HepG2 (cell line): ENCODE measurements at regions not wholly inside any gene's neighbourhood (a gene's known extent, or its start where the extent isn't known, plus 50 kb on each side); places are given as distances from the start of the nearest gene placed in this dataset.

Experiments used
- ATAC-seq: fragments of 200-7000 bp; cut with Tn5 transposase; 3 replicates; pipeline ENCODE4 v1.9.1; 2020; ENCODE audit warnings: mild to moderate bottlenecking, moderate library complexity
- BruUV-seq: library from RNA; stranded (reverse); fragments of 400-500 nt; replicated peaks from 2 replicates; lab custom pipeline; 2021; lab: Mats Ljungman, UMichigan
- CTCF ChIA-PET: fragments of 300-600 bp; formaldehyde crosslinking; extraction: SDS; loops from one replicate; lab custom pipeline; 2021; ENCODE audit warnings: low total read pairs, inconsistent platforms, low intra/inter-chr PET ratio; lab: Yijun Ruan, JAX
- POLR2A ChIA-PET: fragments of 350-600 bp; sonication (Branson Sonifier 250); formaldehyde crosslinking; loops from one replicate; lab custom pipeline; 2020; ENCODE audit warnings: antibody characterized with exemption, inconsistent platforms; lab: Yijun Ruan, JAX
- DNase-seq: peaks from one replicate; pipeline ENCODE4 v3.0.0-alpha.2; 2015; ENCODE audit warnings: low spot score
- FAIRE-seq: peaks from 3 replicates; lab custom pipeline; 2011; peaks lifted over from hg19 to GRCh38; lab: Jason Lieb, UNC
- H2AFZ ChIP-seq: one replicate; pipeline ENCODE4 v1.6.1; 2011; ENCODE audit warnings: low read length, inconsistent platforms
- H3K27ac ChIP-seq: fragments of 300-600 bp; 3 replicates; pipeline ENCODE4 v1.8.0; 2011; ENCODE audit warnings: mixed run types, mild to moderate bottlenecking, mixed read lengths, low read length, inconsistent platforms; ENCODE audit not compliant: insufficient read depth; ENCODE audit errors: extremely low read length
- H3K27me3 ChIP-seq, 2 experiments: fragments of 200-600 bp in 1 of 2; 2 replicates in 1 of 2; 3 replicates in 1 of 2; pipeline versions ENCODE4 v1.6.0 to v1.8.0; 2011; ENCODE audit warnings: low read length in 2 of 2, mild to moderate bottlenecking in 2 of 2, moderate library complexity in 2 of 2, inconsistent platforms in 1 of 2; ENCODE audit not compliant: insufficient read depth in 2 of 2, control insufficient read depth in 1 of 2
- H3K36me3 ChIP-seq, 2 experiments: fragments of 200-600 bp in 1 of 2; replicated peaks in 1 of 2; 2 replicates in 1 of 2; 3 replicates in 1 of 2; pipeline versions ENCODE4 v1.5.1 to v1.8.0; 2011; ENCODE audit warnings: low read length in 2 of 2, inconsistent platforms in 1 of 2; ENCODE audit not compliant: insufficient read depth in 2 of 2, control insufficient read depth in 1 of 2
- H3K4me1 ChIP-seq: 2 replicates; pipeline ENCODE4 v1.5.1; 2012; ENCODE audit warnings: low read length, inconsistent platforms; ENCODE audit not compliant: insufficient read depth
- H3K4me2 ChIP-seq: 2 replicates; pipeline ENCODE4 v1.6.0; 2011; ENCODE audit warnings: low read depth, low read length, inconsistent platforms
- H3K4me3 ChIP-seq, 3 experiments: fragments of 200-600 bp in 1 of 3; sonication (generic), shearing (Covaris generic) in 1 of 3; replicated peaks in 1 of 3; 2 replicates each; pipeline ENCODE4 v1.5.1; 2011 to 2016; ENCODE audit warnings: low read length in 3 of 3, inconsistent platforms in 2 of 3, low read depth in 2 of 3, mild to moderate bottlenecking in 2 of 3, control low read depth in 1 of 3, mixed read lengths in 1 of 3; ENCODE audit not compliant: insufficient read depth in 1 of 3
- H3K79me2 ChIP-seq: one replicate; pipeline ENCODE4 v1.6.1; 2011; ENCODE audit warnings: low read length, inconsistent platforms; ENCODE audit not compliant: insufficient read depth
- H3K9ac ChIP-seq: 2 replicates; pipeline ENCODE4 v1.6.0; 2011; ENCODE audit warnings: mild to moderate bottlenecking, low read depth, low read length, inconsistent platforms; ENCODE audit not compliant: insufficient read depth
- H3K9me3 ChIP-seq: 2 replicates; pipeline ENCODE4 v1.5.1; 2012; ENCODE audit warnings: mild to moderate bottlenecking, low read length
- H4K20me1 ChIP-seq: 2 replicates; pipeline ENCODE4 v1.6.0; 2011; ENCODE audit warnings: inconsistent platforms, mild to moderate bottlenecking, low read length, moderate library complexity; ENCODE audit not compliant: insufficient read depth
- ARNT2 ChIP-seq: sonication (generic); formaldehyde crosslinking; IDR thresholded peaks from 2 replicates; pipeline ENCODE4 v1.8.0; 2022; ENCODE audit warnings: mild to moderate bottlenecking, low read depth, missing genetic modification reagents, moderate library complexity
- CBFB ChIP-seq: sonication (generic); formaldehyde crosslinking; IDR thresholded peaks from 2 replicates; pipeline ENCODE4 v1.4.0; 2020; ENCODE audit warnings: missing genetic modification reagents
- CBX5 ChIP-seq: sonication (generic); formaldehyde crosslinking; IDR thresholded peaks from 2 replicates; pipeline ENCODE4 v1.4.0; 2020; ENCODE audit warnings: missing genetic modification reagents, borderline replicate concordance
- CREM ChIP-seq, 2 experiments: sonication (generic) in 1 of 2; formaldehyde crosslinking in 1 of 2; IDR thresholded peaks; 2 replicates each; pipeline versions ENCODE4 v1.4.0 to v1.6.1; 2016 to 2020; ENCODE audit warnings: antibody characterized with exemption in 1 of 2, mild to moderate bottlenecking in 1 of 2, missing genetic modification reagents in 1 of 2
- HDAC1 ChIP-seq: sonication (generic); formaldehyde crosslinking; IDR thresholded peaks from 2 replicates; pipeline ENCODE4 v1.5.1; 2020; ENCODE audit warnings: mild to moderate bottlenecking, missing genetic modification reagents
- HNF4G ChIP-seq, 2 experiments: sonication (generic) in 1 of 2; formaldehyde crosslinking in 1 of 2; IDR thresholded peaks; 2 replicates each; pipeline versions ENCODE4 v1.4.0 to v1.6.1; 2011 to 2020; ENCODE audit warnings: borderline replicate concordance in 2 of 2, low read depth in 2 of 2, mild to moderate bottlenecking in 2 of 2, low read length in 1 of 2, missing genetic modification reagents in 1 of 2, moderate library complexity in 1 of 2
- NR2C2 ChIP-seq: sonication (generic); formaldehyde crosslinking; IDR thresholded peaks from 2 replicates; pipeline ENCODE4 v1.4.0; 2020; ENCODE audit warnings: missing genetic modification reagents, mild to moderate bottlenecking, moderate library complexity, borderline replicate concordance
- RFX1 ChIP-seq: fragments of 450-650 bp; IDR thresholded peaks from 2 replicates; pipeline ENCODE4 v1.6.1; 2017
- SAP130 ChIP-seq: IDR thresholded peaks from 2 replicates; pipeline ENCODE4 v1.6.1; 2016; ENCODE audit warnings: low read depth
- SYNCRIP ChIP-seq: fragments of 200-400 bp; formaldehyde crosslinking; IDR thresholded peaks from 2 replicates; pipeline ENCODE4 v1.6.1; 2018; ENCODE audit warnings: mild to moderate bottlenecking, low read depth, low read length; ENCODE audit not compliant: insufficient read depth
- WGBS: methylation state at CpG from one replicate; pipeline ENCODE4 v1.1.6; 2017; ENCODE audit warnings: low lambda C conversion rate; 5-methylcytosine and 5-hydroxymethylcytosine counted together
- in situ Hi-C: cut with HindIII; loops from 2 replicates; pipeline ENCODE4 v1.10.0; 2017; ENCODE audit warnings: low pct_unique_long_range_greater_than_20kb; ENCODE audit not compliant: extremely low pct_ligation_motif_present
- intact Hi-C: fragments of 100-400 bp; cut with micrococcal nuclease; formaldehyde crosslinking; loops from one replicate; pipeline ENCODE4 v1.10.0; 2022; ENCODE audit not compliant: unreplicated experiment
- TF ChIP-seq, protein P1 (sequence below): sonication (generic); formaldehyde crosslinking; IDR thresholded peaks from 2 replicates; pipeline ENCODE4 v1.4.0; 2020; ENCODE audit warnings: low read depth, mild to moderate bottlenecking, missing genetic modification reagents
- TF ChIP-seq, protein P2 (sequence below): sonication (generic); formaldehyde crosslinking; conservative IDR thresholded peaks from 2 replicates; pipeline ENCODE4 v1.8.1; 2023; ENCODE audit warnings: missing genetic modification reagents
- TF ChIP-seq, protein P3 (sequence below): sonication (generic); formaldehyde crosslinking; IDR thresholded peaks from 2 replicates; pipeline ENCODE4 v1.8.0; 2022; ENCODE audit warnings: missing genetic modification reagents, mild to moderate bottlenecking, inconsistent platforms, borderline replicate concordance
- TF ChIP-seq, protein P4 (sequence below): sonication (generic); formaldehyde crosslinking; IDR thresholded peaks from 2 replicates; pipeline ENCODE4 v1.5.0; 2020; ENCODE audit warnings: mild to moderate bottlenecking, missing genetic modification reagents
- TF ChIP-seq, protein P5 (sequence below): sonication (generic); formaldehyde crosslinking; IDR thresholded peaks from 2 replicates; pipeline ENCODE4 v1.4.0; 2020; ENCODE audit warnings: missing genetic modification reagents

DNA sequence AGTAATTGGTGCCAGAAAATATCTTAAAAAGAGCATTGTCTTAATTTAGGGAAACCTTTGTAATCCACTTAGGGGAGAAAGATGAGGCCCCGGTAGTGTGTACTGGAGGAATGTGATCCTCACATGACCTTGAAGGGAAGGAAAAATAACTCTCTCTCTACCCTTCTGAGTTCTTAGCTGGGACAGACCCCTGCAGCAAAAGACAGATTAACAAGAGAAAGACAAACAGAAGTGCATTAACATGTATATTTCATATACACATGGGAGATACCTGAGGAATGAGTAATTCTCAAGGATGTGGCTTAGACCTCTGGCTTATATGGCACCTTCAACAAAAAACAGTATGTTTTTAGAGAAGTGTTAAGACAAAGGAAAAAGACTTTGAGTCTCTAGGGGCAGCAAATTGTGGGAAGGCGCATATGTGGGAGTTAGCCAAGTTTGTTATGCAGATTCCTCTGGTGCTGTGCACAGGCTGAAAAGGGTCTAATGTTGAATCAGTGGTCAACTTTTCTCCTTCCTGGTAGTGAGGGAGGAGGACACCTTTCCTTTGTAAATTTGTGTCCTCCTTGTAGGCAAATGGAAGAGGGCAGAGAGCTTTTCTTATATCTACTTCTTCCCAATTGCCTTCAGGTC lies 138.8 kb downstream of the LRRC70 start:
- H3K4me1 ChIP-seq = 0 out of 2 replicates have a peak, but pooled peaks cover 4% of the 10 kb centered on the region
- no peak overlapping the region for H3K9ac ChIP-seq
- no peaks in the 10 kb centered on the region for H3K36me3 ChIP-seq
- no peaks in the 10 kb centered on the region for H3K27me3 ChIP-seq
- intact Hi-C loops = no loop called here
- H2AFZ ChIP-seq = no peak overlapping the region
- H3K27ac ChIP-seq = no peak overlapping the region
- TF ChIP-seq SYNCRIP = no peak
- TF ChIP-seq CBX5 = no peak
- TF ChIP-seq, protein P1, sequence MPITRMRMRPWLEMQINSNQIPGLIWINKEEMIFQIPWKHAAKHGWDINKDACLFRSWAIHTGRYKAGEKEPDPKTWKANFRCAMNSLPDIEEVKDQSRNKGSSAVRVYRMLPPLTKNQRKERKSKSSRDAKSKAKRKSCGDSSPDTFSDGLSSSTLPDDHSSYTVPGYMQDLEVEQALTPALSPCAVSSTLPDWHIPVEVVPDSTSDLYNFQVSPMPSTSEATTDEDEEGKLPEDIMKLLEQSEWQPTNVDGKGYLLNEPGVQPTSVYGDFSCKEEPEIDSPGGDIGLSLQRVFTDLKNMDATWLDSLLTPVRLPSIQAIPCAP = no peak
- TF ChIP-seq, protein P2, sequence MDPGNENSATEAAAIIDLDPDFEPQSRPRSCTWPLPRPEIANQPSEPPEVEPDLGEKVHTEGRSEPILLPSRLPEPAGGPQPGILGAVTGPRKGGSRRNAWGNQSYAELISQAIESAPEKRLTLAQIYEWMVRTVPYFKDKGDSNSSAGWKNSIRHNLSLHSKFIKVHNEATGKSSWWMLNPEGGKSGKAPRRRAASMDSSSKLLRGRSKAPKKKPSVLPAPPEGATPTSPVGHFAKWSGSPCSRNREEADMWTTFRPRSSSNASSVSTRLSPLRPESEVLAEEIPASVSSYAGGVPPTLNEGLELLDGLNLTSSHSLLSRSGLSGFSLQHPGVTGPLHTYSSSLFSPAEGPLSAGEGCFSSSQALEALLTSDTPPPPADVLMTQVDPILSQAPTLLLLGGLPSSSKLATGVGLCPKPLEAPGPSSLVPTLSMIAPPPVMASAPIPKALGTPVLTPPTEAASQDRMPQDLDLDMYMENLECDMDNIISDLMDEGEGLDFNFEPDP (CRISPR knock-in tag) = no peak
- no peak for TF ChIP-seq RFX1
- no peak for TF ChIP-seq ARNT2 (CRISPR knock-in tag)
- TF ChIP-seq, protein P3, sequence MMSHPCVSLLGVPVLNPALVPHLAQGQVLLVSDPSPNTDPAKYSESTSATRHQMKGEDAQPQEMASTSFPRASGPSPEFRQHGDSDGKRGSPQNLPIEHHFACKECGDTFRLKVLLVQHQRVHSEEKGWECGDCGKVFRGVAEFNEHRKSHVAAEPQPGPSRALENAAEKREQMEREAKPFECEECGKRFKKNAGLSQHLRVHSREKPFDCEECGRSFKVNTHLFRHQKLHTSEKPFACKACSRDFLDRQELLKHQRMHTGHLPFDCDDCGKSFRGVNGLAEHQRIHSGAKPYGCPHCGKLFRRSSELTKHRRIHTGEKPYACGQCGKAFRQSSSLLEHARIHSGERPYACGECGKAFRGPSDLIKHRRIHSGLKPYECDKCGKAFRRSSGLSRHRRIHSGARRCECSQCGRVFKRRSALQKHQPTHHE (CRISPR knock-in tag) = no peak
- TF ChIP-seq HNF4G (IDR thresholded peaks at IDR 0.05; ENCODE audit: borderline replicate concordance, low read depth, low read length) = no peak
- no peak for TF ChIP-seq HNF4G (CRISPR knock-in tag; IDR thresholded peaks at IDR 0.05; ENCODE audit: borderline replicate concordance, low read depth)
- no peak for TF ChIP-seq SAP130
- TF ChIP-seq, protein P4, sequence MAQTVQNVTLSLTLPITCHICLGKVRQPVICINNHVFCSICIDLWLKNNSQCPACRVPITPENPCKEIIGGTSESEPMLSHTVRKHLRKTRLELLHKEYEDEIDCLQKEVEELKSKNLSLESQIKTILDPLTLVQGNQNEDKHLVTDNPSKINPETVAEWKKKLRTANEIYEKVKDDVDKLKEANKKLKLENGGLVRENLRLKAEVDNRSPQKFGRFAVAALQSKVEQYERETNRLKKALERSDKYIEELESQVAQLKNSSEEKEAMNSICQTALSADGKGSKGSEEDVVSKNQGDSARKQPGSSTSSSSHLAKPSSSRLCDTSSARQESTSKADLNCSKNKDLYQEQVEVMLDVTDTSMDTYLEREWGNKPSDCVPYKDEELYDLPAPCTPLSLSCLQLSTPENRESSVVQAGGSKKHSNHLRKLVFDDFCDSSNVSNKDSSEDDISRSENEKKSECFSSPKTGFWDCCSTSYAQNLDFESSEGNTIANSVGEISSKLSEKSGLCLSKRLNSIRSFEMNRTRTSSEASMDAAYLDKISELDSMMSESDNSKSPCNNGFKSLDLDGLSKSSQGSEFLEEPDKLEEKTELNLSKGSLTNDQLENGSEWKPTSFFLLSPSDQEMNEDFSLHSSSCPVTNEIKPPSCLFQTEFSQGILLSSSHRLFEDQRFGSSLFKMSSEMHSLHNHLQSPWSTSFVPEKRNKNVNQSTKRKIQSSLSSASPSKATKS (CRISPR knock-in tag) = no peak
- TF ChIP-seq NR2C2 (CRISPR knock-in tag) = no peak
- TF ChIP-seq CBFB (CRISPR knock-in tag) = no peak
- no peak for TF ChIP-seq HDAC1 (CRISPR knock-in tag)
- no peak for TF ChIP-seq CREM (IDR thresholded peaks at IDR 0.05)
- TF ChIP-seq CREM (CRISPR knock-in tag; IDR thresholded peaks at IDR 0.05) = no peak
- TF ChIP-seq, protein P5, sequence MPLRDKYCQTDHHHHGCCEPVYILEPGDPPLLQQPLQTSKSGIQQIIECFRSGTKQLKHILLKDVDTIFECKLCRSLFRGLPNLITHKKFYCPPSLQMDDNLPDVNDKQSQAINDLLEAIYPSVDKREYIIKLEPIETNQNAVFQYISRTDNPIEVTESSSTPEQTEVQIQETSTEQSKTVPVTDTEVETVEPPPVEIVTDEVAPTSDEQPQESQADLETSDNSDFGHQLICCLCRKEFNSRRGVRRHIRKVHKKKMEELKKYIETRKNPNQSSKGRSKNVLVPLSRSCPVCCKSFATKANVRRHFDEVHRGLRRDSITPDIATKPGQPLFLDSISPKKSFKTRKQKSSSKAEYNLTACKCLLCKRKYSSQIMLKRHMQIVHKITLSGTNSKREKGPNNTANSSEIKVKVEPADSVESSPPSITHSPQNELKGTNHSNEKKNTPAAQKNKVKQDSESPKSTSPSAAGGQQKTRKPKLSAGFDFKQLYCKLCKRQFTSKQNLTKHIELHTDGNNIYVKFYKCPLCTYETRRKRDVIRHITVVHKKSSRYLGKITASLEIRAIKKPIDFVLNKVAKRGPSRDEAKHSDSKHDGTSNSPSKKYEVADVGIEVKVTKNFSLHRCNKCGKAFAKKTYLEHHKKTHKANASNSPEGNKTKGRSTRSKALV = no peak
- WGBS = 66% methylated on average over 2 of the region's 2 CpGs
- ChIA-PET POLR2A (no interaction called here), CTCF (no interaction called here)
- H4K20me1 ChIP-seq = no peaks in the 10 kb centered on the region
- FAIRE-seq (no peak), DNase-seq (no peak), ATAC-seq (no peak)
- no peaks in the 10 kb centered on the region for H3K9me3 ChIP-seq
- no peaks in the 10 kb centered on the region for H3K79me2 ChIP-seq
- BruUV-seq = no TSS peak
- no peak overlapping the region for H3K4me2 ChIP-seq
- in situ Hi-C loops = no loop called here
- H3K4me3 ChIP-seq = no peak overlapping the region
